HFFc6 (cell line): ENCODE measurements at regions not wholly inside any gene's neighbourhood (a gene's known extent, or its start where the extent isn't known, plus 50 kb on each side); places are given as distances from the start of the nearest gene placed in this dataset.

ENCODE experiments used
- DNase-seq: peaks from one replicate; pipeline ENCODE4 v3.0.0-alpha.2; 2018
- H3K27ac Mint-ChIP-seq: 2 replicates; pipeline ENCODE4 v1.8.0; 2020; ENCODE audit warnings: mild to moderate bottlenecking, mixed read lengths
- H3K27me3 Mint-ChIP-seq: 2 replicates; pipeline ENCODE4 v1.8.0; 2021; ENCODE audit warnings: mild to moderate bottlenecking, moderate library complexity, mixed read lengths; ENCODE audit not compliant: insufficient read depth
- H3K36me3 Mint-ChIP-seq: 2 replicates; pipeline ENCODE4 v1.8.0; 2021; ENCODE audit warnings: low read depth, mixed read lengths
- H3K4me1 Mint-ChIP-seq: 2 replicates; pipeline ENCODE4 v1.8.0; 2020; ENCODE audit warnings: low read depth, mixed read lengths
- H3K4me3 Mint-ChIP-seq: 2 replicates; pipeline ENCODE4 v1.8.0; 2020; ENCODE audit warnings: mild to moderate bottlenecking, moderate library complexity, mixed read lengths
- H3K9me3 Mint-ChIP-seq: 2 replicates; pipeline ENCODE4 v1.8.0; 2020; ENCODE audit warnings: mild to moderate bottlenecking, mixed read lengths
- CTCF ChIP-seq: fragments of 200-600 bp; sonication (generic); IDR thresholded peaks from 2 replicates; pipeline ENCODE4 v1.5.0; 2021; ENCODE audit warnings: antibody characterized with exemption, mild to moderate bottlenecking

- no peak for TF ChIP-seq CTCF
- Mint-ChIP-seq H3K9me3 (peaks cover 21% of the 10 kb centered on the region), H3K4me1 (no peaks in the 10 kb centered on the region), H3K27ac (no peak overlapping the region), H3K27me3 (no peaks in the 10 kb centered on the region), H3K36me3 (no peaks in the 10 kb centered on the region), H3K4me3 (no peak overlapping the region)
- no peak for DNase-seq
These were observed 177.6 kb downstream of the EXOC5 start for GRCh38 chr14:57091030-57091608.

DNA sequence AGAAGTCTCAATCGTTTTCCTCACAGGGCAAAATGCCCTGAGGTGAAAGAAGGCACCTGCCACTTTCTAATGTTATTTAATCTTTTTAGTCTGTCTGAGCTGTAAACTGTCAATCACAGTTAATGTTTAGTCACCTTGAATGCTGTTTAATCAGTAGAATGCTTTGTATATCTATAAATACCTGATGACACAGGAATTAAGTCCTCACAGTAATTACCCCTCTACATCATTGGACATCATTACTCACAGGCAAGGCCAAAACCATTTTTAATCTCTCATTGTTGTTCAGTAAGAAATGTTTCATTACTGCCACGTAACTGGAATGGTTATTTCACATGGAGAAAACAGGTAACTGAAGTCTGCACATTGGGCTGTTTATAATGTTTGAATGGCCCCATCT lies 178.8 kb downstream of the EXOC5 start:
- H3K4me1 Mint-ChIP-seq, result no peaks in the 10 kb centered on the region
- DNase-seq, result no peak
- no peaks in the 10 kb centered on the region for H3K36me3 Mint-ChIP-seq
- H3K4me3 Mint-ChIP-seq, result no peak overlapping the region
- no peak overlapping the region for H3K27ac Mint-ChIP-seq
- H3K27me3 Mint-ChIP-seq, result no peaks in the 10 kb centered on the region
- H3K9me3 Mint-ChIP-seq, result peaks cover 17% of the 10 kb centered on the region
- TF ChIP-seq CTCF, result no peak

DNA sequence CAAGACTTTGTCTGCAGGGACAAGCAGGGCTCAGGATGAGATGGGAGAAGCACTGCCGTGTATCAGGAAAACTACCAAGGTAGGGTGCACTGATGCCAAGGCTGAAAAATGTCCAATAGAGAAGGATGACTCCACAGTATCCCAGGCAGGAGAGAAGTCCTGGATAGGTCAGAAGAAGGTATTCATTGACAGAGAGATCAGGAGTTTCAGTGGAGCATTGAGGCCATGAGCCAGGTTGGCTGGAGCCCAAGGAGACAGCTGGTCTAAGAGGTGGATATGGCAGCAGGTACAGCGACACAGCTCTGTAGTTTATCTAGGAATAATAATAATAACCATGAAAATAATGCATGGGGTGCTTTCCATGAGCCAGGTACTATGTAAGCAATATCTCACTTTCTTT lies 180.9 kb downstream of the EXOC5 start:
- TF ChIP-seq CTCF, result no peak
- no peaks in the 10 kb centered on the region for H3K36me3 Mint-ChIP-seq
- no peaks in the 10 kb centered on the region for H3K4me1 Mint-ChIP-seq
- peaks cover 24% of the 10 kb centered on the region for H3K9me3 Mint-ChIP-seq
- no peaks in the 10 kb centered on the region for H3K27me3 Mint-ChIP-seq
- H3K27ac Mint-ChIP-seq, result no peak overlapping the region
- H3K4me3 Mint-ChIP-seq, result no peak overlapping the region
- DNase-seq, result no peak

DNA sequence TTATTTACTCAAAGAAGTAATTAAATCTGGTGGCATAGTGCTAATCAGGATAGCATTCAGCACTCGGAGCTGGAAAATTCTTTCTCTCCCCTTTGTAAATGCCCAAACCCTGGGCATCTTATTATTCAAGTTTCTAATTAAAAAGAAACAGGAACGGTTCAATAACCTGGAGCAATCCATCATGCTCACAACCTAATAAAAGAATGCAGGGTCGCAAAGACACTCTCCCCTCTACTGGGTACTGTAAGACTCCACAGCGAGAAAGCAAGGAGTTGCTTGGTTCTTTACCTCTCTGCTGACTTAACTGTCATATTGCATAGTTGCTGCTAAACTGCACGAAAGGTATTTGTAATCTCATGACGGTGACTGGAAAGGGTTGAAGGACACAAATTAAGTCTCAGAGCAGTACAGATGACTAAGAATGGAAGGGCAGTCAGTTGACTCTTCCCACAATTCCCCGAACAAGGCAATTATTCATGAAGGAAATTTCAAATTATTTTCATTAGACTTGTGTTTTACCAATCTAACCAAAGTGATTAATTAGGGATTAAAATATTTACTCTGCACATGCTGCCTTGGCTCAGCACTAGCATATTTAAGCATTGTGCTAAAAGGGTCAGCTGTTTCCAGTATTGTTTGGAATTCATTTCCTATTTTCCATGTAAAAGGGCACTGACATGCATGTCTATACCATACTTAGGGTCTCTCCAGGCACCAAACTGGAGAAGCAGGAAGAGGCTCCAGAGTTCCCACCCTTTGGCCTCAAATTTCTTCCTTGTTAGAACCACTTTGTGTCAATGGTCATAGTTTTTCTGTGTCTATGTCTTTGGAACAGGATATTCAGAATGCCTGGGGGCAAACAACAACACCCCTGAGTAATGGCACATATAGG lies 182.2 kb downstream of the EXOC5 start:
- peaks cover 32% of the 10 kb centered on the region for H3K9me3 Mint-ChIP-seq
- no peak for DNase-seq
- H3K4me3 Mint-ChIP-seq, result no peak overlapping the region
- H3K27me3 Mint-ChIP-seq, result no peaks in the 10 kb centered on the region
- TF ChIP-seq CTCF, result no peak
- no peaks in the 10 kb centered on the region for H3K4me1 Mint-ChIP-seq
- no peak overlapping the region for H3K27ac Mint-ChIP-seq
- no peaks in the 10 kb centered on the region for H3K36me3 Mint-ChIP-seq

DNA sequence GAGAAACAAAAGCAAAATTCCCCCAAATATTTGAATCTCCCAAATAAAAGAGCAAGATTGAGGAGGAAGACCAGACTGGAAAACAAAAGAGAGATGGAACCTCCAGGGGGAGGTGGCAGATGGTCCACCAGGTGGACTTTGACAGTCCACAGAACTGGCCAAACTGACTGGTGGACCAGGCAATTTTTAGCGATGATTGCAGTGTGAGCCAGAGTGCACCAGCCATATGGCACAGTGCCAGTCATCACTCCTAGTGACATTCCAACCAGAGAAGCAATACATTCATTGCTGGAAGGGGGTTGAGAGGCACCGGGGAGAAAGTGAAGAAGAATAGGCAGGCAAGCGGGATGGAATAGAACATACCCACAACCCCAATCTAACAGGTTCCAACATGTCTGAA lies 182.9 kb downstream of the EXOC5 start:
- H3K4me3 Mint-ChIP-seq, result no peak overlapping the region
- no peaks in the 10 kb centered on the region for H3K4me1 Mint-ChIP-seq
- H3K27ac Mint-ChIP-seq, result no peak overlapping the region
- no peaks in the 10 kb centered on the region for H3K36me3 Mint-ChIP-seq
- no peak for DNase-seq
- H3K9me3 Mint-ChIP-seq, result peaks cover 33% of the 10 kb centered on the region
- no peak for TF ChIP-seq CTCF
- H3K27me3 Mint-ChIP-seq, result no peaks in the 10 kb centered on the region
